GM12864 (cell line): ENCODE measurements at regions not wholly inside any gene's neighbourhood (a gene's known extent, or its start where the extent isn't known, plus 50 kb on each side); places are given as distances from the start of the nearest gene placed in this dataset.
A peak's percentile ranks its signal among the peaks of the same experiment; 100 is the strongest.

Experiments used
- DNase-seq: peaks from one replicate; pipeline ENCODE4 v3.0.0-alpha.2; 2011; ENCODE audit warnings: low read depth
- H3K4me3 ChIP-seq: 2 replicates; pipeline ENCODE4 v1.5.1; 2011; ENCODE audit warnings: mild to moderate bottlenecking, low read depth, low read length, control low read depth
- TF ChIP-seq, protein P1 (sequence below): IDR thresholded peaks from 2 replicates; pipeline ENCODE4 v1.5.1; 2011; ENCODE audit warnings: low read depth, mild to moderate bottlenecking, moderate library complexity, low read length, control low read depth, inconsistent platforms; ENCODE audit errors: missing control alignments

DNA sequence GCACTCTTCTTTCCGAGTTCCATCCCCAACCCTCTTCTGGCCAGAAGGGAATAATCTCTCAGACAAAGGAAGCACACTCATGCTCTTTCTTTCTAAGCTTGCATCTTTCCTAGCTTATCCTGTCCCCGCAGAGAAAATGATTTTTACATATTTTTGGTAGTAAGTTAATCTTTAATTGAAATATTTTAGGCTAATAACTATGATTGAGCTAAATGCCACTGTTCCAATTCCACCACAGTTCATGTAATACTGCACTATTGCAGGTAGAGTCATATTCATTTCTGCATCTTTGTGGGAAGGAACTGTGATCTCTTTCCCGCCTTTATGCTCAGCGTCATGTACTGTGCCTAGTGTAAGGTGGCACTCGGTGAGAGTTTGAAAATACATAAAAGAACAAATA, 158.9 kb upstream of the FOXG1 start:
- TF ChIP-seq, protein P1, sequence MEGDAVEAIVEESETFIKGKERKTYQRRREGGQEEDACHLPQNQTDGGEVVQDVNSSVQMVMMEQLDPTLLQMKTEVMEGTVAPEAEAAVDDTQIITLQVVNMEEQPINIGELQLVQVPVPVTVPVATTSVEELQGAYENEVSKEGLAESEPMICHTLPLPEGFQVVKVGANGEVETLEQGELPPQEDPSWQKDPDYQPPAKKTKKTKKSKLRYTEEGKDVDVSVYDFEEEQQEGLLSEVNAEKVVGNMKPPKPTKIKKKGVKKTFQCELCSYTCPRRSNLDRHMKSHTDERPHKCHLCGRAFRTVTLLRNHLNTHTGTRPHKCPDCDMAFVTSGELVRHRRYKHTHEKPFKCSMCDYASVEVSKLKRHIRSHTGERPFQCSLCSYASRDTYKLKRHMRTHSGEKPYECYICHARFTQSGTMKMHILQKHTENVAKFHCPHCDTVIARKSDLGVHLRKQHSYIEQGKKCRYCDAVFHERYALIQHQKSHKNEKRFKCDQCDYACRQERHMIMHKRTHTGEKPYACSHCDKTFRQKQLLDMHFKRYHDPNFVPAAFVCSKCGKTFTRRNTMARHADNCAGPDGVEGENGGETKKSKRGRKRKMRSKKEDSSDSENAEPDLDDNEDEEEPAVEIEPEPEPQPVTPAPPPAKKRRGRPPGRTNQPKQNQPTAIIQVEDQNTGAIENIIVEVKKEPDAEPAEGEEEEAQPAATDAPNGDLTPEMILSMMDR: no peak

DNA sequence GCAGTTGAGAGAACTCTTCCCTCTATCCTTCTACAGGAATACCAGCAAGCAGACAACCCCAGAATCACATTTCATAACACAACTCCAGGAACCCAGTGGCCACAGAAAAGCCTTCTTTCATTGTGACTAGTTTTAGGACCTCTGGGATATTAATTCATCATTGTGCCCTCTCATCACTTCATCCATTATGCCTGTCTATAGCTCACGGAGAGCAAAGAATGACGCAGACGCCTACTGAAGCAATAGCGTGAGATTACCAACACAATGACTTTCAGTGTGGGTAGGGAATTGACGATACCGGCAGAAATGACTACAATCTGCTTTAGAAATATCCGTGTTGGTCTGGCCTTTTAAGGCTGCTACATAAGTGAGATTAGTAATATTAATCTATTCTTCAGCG, 158.1 kb upstream of the FOXG1 start:
- DNase-seq: no peak
- TF ChIP-seq, protein P1: no peak
- no peak overlapping the region for H3K4me3 ChIP-seq

More for the DNA sequence above, 158.9 kb upstream of the FOXG1 start:
- no peak overlapping the region for H3K4me3 ChIP-seq
- no peak for DNase-seq

DNA sequence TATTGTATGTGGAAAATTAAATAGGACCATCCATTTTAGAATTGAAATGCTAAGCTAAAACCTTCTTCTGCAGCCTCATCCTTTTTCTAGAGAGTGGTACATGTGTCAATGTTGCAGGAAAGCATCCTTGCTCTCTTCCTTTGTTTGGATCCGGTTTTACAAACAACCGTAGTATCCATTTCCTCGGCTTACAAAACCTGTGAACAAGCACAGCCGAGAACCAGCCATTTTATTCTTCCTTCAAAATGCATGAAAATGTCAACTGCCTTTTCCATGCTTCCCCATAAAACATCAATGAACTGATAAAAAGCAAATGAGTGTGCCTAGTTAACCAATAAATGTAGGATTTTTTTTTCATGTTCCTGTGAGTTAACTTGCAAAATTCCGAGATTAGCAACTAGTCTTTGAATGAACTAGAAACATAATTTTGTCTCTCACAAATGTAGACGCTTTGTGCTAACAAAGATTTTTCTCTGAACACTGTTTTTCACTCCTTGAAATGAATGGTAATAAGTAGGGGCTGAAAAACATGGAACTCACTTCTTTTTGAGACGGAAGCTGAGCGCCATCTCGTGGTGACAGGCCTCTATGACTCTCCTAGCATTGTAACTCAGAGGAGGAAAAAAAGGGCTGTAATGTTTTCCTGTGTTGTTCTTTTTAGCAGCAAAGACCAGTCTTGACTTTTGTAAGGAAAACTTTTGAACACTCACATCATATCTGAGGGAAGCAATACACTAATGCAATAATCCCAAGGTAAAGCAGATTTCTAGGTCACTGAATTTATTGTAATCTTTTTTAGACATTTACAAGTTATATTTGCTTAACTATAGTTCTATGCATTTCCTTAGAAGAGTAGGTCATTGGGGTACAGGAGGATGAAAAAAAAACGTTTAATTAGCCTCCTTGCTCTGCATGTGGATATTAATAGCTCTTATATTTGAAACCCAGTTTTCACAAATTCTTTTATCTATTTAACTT, 157.4 kb upstream of the FOXG1 start:
- TF ChIP-seq, protein P1: peak; percentile 67
- H3K4me3 ChIP-seq: no peak overlapping the region
- DNase-seq: no peak

DNA sequence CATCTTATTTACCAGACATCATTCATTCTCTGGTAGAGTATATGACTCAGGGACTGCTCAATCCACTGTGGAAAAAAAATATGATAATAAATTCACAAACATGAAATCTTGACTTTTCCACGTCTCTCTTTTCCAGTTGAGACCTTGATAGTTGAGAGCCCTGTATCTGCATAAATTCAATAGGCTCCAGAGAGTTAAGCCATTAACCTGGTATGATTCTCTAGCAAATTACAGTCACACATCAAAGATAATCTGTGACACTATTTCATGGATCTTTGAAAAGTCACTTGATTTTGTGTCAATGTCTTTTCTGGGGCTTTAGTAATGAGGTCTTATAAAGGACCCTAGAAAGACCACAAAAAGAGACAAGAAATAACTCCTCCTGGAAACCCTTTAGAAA, 154.2 kb upstream of the FOXG1 start:
- TF ChIP-seq, protein P1: no peak
- H3K4me3 ChIP-seq: no peak overlapping the region
- no peak for DNase-seq

DNA sequence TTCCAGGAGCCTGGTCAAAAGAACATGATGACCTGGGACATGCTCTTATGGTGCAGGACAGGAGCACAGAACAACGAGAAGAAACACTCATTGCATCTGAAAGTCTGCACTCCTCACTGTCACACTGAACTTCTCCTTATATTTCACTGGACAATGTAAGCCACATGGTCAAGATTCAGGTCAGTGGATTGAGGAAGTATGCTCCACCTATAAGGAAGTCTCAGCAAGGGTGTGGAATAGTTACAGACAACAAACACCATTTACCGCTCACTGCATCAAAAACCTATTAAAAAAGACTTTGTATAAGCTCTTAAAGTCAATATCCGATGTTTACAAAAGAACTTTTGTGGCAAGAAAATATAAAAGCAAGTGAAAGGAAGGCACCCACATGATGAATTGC, 153.1 kb upstream of the FOXG1 start:
- no peak overlapping the region for H3K4me3 ChIP-seq
- DNase-seq: no peak
- TF ChIP-seq, protein P1: no peak

DNA sequence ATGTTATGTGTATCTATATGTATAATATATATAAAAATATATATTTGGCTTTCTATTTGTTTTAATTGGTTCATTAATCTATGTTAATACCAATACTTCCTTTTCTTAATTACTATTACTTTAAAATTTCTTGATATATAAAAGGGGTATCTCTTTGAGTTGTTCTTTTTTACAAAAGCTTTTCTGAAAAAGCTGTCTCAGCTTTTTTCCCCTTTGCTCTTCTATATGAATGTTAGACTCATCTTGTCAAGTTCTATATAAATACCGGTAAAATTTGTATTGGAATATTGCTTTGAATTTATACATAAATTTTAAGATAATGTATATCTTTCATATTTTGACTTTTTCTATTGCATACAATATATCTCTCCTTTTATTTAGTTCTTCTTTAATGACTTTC, 139.8 kb upstream of the FOXG1 start:
- TF ChIP-seq, protein P1: no peak

More for the DNA sequence above, 139.8 kb upstream of the FOXG1 start:
- DNase-seq: no peak
- no peak overlapping the region for H3K4me3 ChIP-seq
